Endothelial cell of umbilical vein (primary cell): ENCODE measurements at regions not wholly inside any gene's neighbourhood (a gene's known extent, or its start where the extent isn't known, plus 50 kb on each side); places are given as distances from the start of the nearest gene placed in this dataset.

Experiments
- BruUV-seq: library from RNA; stranded (reverse); fragments of 400-500 nt; replicated peaks from 2 replicates; lab custom pipeline; 2021; lab: Mats Ljungman, UMichigan
- CTCF ChIA-PET: fragments of 300-600, 350-600 bp; sonication (Branson Sonifier 250); formaldehyde crosslinking; loops from one replicate; lab custom pipeline; 2021; ENCODE audit warnings: antibody characterized with exemption, inconsistent platforms; lab: Charles Lee
- POLR2A ChIA-PET: fragments of 300-600, 350-600 bp; sonication (Branson Sonifier 250); formaldehyde crosslinking; loops from one replicate; lab custom pipeline; 2021; ENCODE audit warnings: antibody characterized with exemption, inconsistent platforms; lab: Charles Lee
- DNase-seq: peaks from one replicate; pipeline ENCODE4 v3.0.0-alpha.2; 2011; ENCODE audit warnings: low read depth, low spot score
- FAIRE-seq: peaks from 2 replicates; lab custom pipeline; 2011; peaks lifted over from hg19 to GRCh38; lab: Jason Lieb, UNC
- H2AFZ ChIP-seq: 2 replicates; pipeline ENCODE4 v1.6.0; 2012; ENCODE audit warnings: low read depth, low read length, control low read depth, inconsistent platforms
- H3K27ac ChIP-seq: 2 replicates; pipeline ENCODE4 v1.5.1; 2011; ENCODE audit warnings: low read depth, mild to moderate bottlenecking, control low read depth, low read length, moderate library complexity; ENCODE audit not compliant: insufficient read depth
- H3K27me3 ChIP-seq, 2 experiments: 2 replicates each; pipeline versions ENCODE4 v1.6.0 to v1.6.1; 2011; ENCODE audit warnings: low read length in 2 of 2, mixed read lengths in 1 of 2; ENCODE audit not compliant: control insufficient read depth in 2 of 2, insufficient read depth in 2 of 2
- H3K36me3 ChIP-seq, 2 experiments: 2 replicates in 1 of 2; 3 replicates in 1 of 2; pipeline ENCODE4 v1.5.1; 2011; ENCODE audit warnings: low read length in 2 of 2, mild to moderate bottlenecking in 1 of 2, moderate library complexity in 1 of 2; ENCODE audit not compliant: control insufficient read depth in 2 of 2, insufficient read depth in 2 of 2; ENCODE audit errors: extremely low read depth in 1 of 2
- H3K4me1 ChIP-seq: 3 replicates; pipeline ENCODE4 v1.5.1; 2011; ENCODE audit warnings: mild to moderate bottlenecking, low read length; ENCODE audit not compliant: control insufficient read depth, insufficient read depth; ENCODE audit errors: extremely low read depth
- H3K4me2 ChIP-seq: 2 replicates; pipeline ENCODE4 v1.6.1; 2011; ENCODE audit warnings: low read length, control low read depth, mixed read lengths; ENCODE audit not compliant: insufficient read depth
- H3K4me3 ChIP-seq, 3 experiments: fragments of 200-600 bp in 1 of 3; sonication (generic), shearing (Covaris generic) in 1 of 3; replicated peaks in 1 of 3; 2 replicates each; pipeline ENCODE4 v1.5.1; 2011 to 2016; ENCODE audit warnings: control low read depth in 3 of 3, low read length in 3 of 3, mild to moderate bottlenecking in 2 of 3, inconsistent platforms in 1 of 3, low read depth in 1 of 3, moderate library complexity in 1 of 3; ENCODE audit not compliant: insufficient read depth in 1 of 3
- H3K79me2 ChIP-seq: 2 replicates; pipeline ENCODE4 v1.6.0; 2012; ENCODE audit warnings: low read length, inconsistent platforms; ENCODE audit not compliant: control insufficient read depth, insufficient read depth
- H3K9ac ChIP-seq: replicated peaks from 2 replicates; pipeline ENCODE3; 2011; ENCODE audit warnings: low read length, control low read depth; ENCODE audit not compliant: insufficient read depth; ENCODE audit errors: extremely low read depth
- H3K9me1 ChIP-seq: replicated peaks from 3 replicates; pipeline ENCODE4 v1.6.0; 2011; ENCODE audit warnings: mild to moderate bottlenecking, low read length; ENCODE audit not compliant: control insufficient read depth, insufficient read depth; ENCODE audit errors: extremely low read depth
- H3K9me3 ChIP-seq: replicated peaks from 2 replicates; pipeline ENCODE4 v1.5.1; 2012; ENCODE audit warnings: low read length, inconsistent platforms; ENCODE audit not compliant: control insufficient read depth, insufficient read depth
- H4K20me1 ChIP-seq: replicated peaks from 2 replicates; pipeline ENCODE3; 2011; ENCODE audit warnings: mild to moderate bottlenecking, low read length; ENCODE audit not compliant: control insufficient read depth, insufficient read depth; ENCODE audit errors: extremely low read depth
- FOS ChIP-seq: IDR thresholded peaks from 2 replicates; pipeline ENCODE4 v1.6.1; 2011; ENCODE audit warnings: mild to moderate bottlenecking, low read length, moderate library complexity, borderline replicate concordance; ENCODE audit not compliant: insufficient read depth
- JUN ChIP-seq: IDR thresholded peaks from 2 replicates; pipeline ENCODE4 v1.6.1; 2011; ENCODE audit warnings: borderline replicate concordance, low read depth; ENCODE audit not compliant: insufficient read length, insufficient read depth
- POLR2A ChIP-seq: IDR thresholded peaks from 2 replicates; pipeline ENCODE4 v1.6.1; 2012; ENCODE audit warnings: low read depth, mild to moderate bottlenecking, control low read depth, low read length
- POLR2AphosphoS5 ChIP-seq: IDR thresholded peaks from 2 replicates; pipeline ENCODE4 v1.6.1; 2012; ENCODE audit warnings: low read depth, mild to moderate bottlenecking, control low read depth, low read length, moderate library complexity; ENCODE audit not compliant: insufficient read depth
- dilution Hi-C: fragments of 300-500 bp; cut with MboI; formaldehyde crosslinking; loops from one replicate; pipeline ENCODE4 v1.15.0; 2019; ENCODE audit warnings: low sequenced_read_pairs; ENCODE audit not compliant: extremely low pct_ligation_motif_present
- intact Hi-C: fragments of 100-400 bp; cut with micrococcal nuclease; formaldehyde crosslinking; loops from one replicate; pipeline ENCODE4 v1.10.0; 2022

- no peaks in the 10 kb centered on the region for H3K36me3 ChIP-seq
- H3K4me1 ChIP-seq = peaks cover 27% of the 10 kb centered on the region
- CTCF ChIA-PET = interaction anchor here (1.0 to 3.0 kb wide), 3 partner anchors 43 to 395 kb away, joined by 5 to 14 read pairs (median 6); no protein-coding TSS in a partner anchor
- TF ChIP-seq JUN (peak; percentile 100), POLR2AphosphoS5 (peak; percentile 69), POLR2A (no peak), FOS (peak; percentile 100)
- DNase-seq (peak; percentile 90), FAIRE-seq (peak; percentile 94)
- H3K27me3 ChIP-seq = no peaks in the 10 kb centered on the region
- intact Hi-C loops = no loop called here
- no peaks in the 10 kb centered on the region for H3K9me3 ChIP-seq
- POLR2A ChIA-PET = no interaction called here
- peak overlapping the region; percentile 58 for H2AFZ ChIP-seq
- no peaks in the 10 kb centered on the region for H4K20me1 ChIP-seq
- H3K9ac ChIP-seq = no peak overlapping the region
- H3K4me3 ChIP-seq = no peak overlapping the region
- peak overlapping the region; percentile 62 for H3K4me2 ChIP-seq
- dilution Hi-C loops = no loop called here
- H3K27ac ChIP-seq = peak overlapping the region; percentile 27
- no peaks in the 10 kb centered on the region for H3K79me2 ChIP-seq
- BruUV-seq = no TSS peak
- H3K9me1 ChIP-seq = no peaks in the 10 kb centered on the region
These were observed 210.2 kb upstream of the ACTBL2 start for GRCh38 chr5:57692582-57693487.

- H3K36me3 ChIP-seq = no peaks in the 10 kb centered on the region
- no peaks in the 10 kb centered on the region for H4K20me1 ChIP-seq
- no peaks in the 10 kb centered on the region for H3K9me3 ChIP-seq
- intact Hi-C loops = no loop called here
- H3K4me3 ChIP-seq = no peak overlapping the region
- no peaks in the 10 kb centered on the region for H3K9me1 ChIP-seq
- H3K9ac ChIP-seq = no peak overlapping the region
- TF ChIP-seq POLR2AphosphoS5 = no peak
- ChIA-PET CTCF (interaction anchor here (0.5 to 1.6 kb wide), 5 partner anchors 14 to 1201 kb away, joined by 3 to 6 read pairs (median 4); no protein-coding TSS in a partner anchor), POLR2A (no interaction called here)
- DNase-seq = no peak
- H3K27ac ChIP-seq = no peak overlapping the region
- no peak overlapping the region for H3K4me2 ChIP-seq
- no peaks in the 10 kb centered on the region for H3K27me3 ChIP-seq
- H2AFZ ChIP-seq = no peak overlapping the region
- H3K4me1 ChIP-seq = peaks cover 16% of the 10 kb centered on the region
- no TSS peak for BruUV-seq
- dilution Hi-C loops = no loop called here
- H3K79me2 ChIP-seq = no peaks in the 10 kb centered on the region
- no peak for FAIRE-seq
These were observed 208.1 kb upstream of the ACTBL2 start for GRCh38 chr5:57690724-57691123.
